LNCAP (cell line): ENCODE measurements at regions not wholly inside any gene's neighbourhood (a gene's known extent, or its start where the extent isn't known, plus 50 kb on each side); places are given as distances from the start of the nearest gene placed in this dataset.

Experiments used
- CTCF ChIP-seq: fragments of 450-650 bp; IDR thresholded peaks from 2 replicates; pipeline ENCODE4 v1.5.1; 2017; ENCODE audit warnings: mild to moderate bottlenecking

GRCh38 chr12:115172521-115172920 is 488.5 kb upstream of the TBX3 start:
- no peak for TF ChIP-seq CTCF

GRCh38 chr12:115169981-115170380 is 486.0 kb upstream of the TBX3 start:
- TF ChIP-seq CTCF: no peak

GRCh38 chr12:115166698-115167315 is 482.8 kb upstream of the TBX3 start:
- TF ChIP-seq CTCF: no peak

GRCh38 chr12:115163710-115164109 is 479.7 kb upstream of the TBX3 start:
- TF ChIP-seq CTCF: no peak

- no peak for TF ChIP-seq CTCF
Measured at GRCh38 chr12:115160271-115161128, 476.5 kb upstream of the TBX3 start.

GRCh38 chr12:115158816-115159215 is 474.8 kb upstream of the TBX3 start:
- TF ChIP-seq CTCF: no peak

GRCh38 chr12:115155665-115156645 is 472.0 kb upstream of the TBX3 start:
- no peak for TF ChIP-seq CTCF
